Amniotic stem cell (primary cell): ENCODE measurements at regions not wholly inside any gene's neighbourhood (a gene's known extent, or its start where the extent isn't known, plus 50 kb on each side); places are given as distances from the start of the nearest gene placed in this dataset.

ENCODE experiments used
- DNase-seq: peaks from one replicate; lab custom pipeline; 2025; lab: John Stamatoyannopoulos, UW

- DNase-seq, result peak; percentile 84
Measured at GRCh38 chr9:108551030-108551841, 304.6 kb downstream of the ACTL7B start.

GRCh38 chr9:108550106-108550505, 305.7 kb downstream of the ACTL7B start:
- no peak for DNase-seq

DNA sequence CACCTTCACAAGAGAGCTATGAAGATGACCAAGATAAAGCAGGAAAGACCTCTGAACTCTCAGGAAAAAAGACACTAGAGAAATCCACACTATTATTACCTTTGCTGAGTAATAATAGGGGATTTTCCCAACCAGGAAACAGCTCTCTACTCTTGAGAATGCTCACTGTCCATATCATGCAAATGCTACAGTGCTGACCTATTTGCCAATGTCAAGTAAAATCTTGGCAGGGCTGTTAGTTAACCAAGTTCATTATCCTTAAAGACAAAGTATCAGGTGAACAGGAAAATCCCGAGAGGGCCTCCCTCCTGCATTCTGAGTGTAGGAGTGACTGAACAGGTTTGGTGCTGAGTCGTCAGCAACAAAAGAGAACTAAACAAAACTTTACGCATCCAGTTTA, 306.6 kb downstream of the ACTL7B start:
- no peak for DNase-seq

DNA sequence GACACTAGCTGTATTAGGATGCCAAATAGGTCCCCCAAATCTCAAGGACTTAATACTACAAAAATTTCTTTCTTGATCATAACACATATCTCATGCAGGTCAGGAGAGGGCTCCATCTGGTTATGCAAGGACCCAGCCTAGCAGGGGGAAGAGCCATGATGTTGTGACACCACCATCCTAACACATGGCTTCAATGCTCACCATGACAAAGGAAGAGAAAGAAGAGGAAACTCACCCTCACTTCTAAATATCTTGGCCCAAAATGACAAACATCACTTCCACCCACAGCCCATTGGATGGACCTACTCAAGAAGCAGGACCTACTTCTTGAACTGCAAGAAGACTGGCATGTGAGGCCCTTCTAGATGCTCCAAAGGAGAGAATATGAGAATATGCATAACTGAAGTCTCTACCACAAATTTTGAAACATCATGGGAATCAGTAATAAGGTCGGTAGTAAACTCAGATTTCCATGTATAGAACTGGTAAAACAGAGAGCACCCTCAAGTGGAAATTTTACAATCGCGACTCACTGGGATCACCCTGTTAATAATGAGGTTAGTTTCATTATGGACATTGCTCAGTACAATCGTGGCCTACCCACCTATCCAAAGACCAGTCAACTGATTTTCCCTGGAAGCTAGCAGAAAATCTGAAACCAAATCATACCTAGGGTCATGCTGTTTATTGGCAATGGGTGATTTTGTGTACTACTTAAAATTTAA, 308.2 kb downstream of the ACTL7B start:
- no peak for DNase-seq

DNA sequence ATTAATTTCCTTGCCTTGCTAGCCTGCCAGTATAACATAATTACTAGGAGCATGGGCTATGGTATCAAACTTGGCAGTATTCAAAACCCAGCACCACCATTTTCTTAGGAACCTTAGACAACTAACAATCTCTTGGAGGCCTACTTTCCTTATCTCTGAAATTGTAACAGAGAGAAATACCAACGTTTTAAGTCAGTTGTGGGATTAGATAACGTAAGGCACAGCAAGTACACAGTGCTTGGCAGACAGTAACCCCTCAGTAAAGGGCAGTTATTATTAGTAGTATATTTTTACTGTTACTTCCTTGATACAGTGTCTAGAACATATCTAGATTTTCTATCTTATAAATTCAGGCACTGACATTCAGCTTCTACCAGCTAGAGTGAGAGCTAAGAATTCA, 309.6 kb downstream of the ACTL7B start:
- DNase-seq, result no peak

GRCh38 chr9:108545436-108545835, 310.4 kb downstream of the ACTL7B start:
- no peak for DNase-seq

DNA sequence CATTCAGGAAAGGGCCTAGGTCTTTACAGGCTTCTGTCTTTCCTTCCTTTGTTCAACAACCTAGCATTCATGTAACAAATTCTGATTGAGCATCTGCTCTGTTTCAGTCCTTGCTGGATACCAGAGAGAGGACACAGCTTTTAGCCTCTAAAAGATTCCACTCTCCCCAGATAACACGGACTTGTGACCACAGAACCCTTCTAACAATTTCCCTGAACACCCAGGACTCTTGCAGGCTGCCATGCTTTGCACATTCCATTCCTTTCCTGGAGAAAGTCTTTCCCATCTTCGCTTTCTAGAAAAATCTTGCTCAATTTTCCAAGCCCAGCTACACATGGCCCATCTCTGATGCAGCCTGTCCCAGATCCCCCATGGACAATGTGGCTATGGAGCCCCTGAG, 310.9 kb downstream of the ACTL7B start:
- DNase-seq, result no peak

DNA sequence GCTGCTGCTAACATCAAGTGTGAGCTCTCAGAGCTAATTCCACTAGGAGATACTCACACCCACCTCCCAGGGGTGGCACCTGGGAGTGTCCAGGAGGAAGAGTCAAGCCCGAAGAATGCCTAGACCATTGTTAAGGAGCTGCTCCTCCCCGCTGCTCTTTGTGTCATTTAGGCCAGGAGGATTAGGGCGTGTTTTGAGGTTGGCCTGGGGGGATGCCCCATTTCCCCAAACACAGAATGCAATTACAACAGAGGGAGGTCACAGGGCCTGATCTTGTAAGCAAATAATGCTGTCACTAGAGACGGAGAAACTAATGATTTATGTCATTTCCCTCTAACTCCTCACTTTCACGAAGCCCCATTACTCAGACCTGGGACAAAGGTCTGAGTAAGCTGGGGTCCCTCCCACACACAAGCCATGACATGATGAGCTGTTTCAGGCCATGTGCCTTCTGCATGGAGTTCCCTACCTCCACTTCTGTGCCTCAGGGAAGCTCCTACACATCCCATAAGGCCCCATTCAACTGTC, 312.5 kb downstream of the ACTL7B start:
- no peak for DNase-seq

GRCh38 chr9:108537756-108538155, 318.0 kb downstream of the ACTL7B start:
- DNase-seq, result no peak

- DNase-seq, result no peak
Measured at GRCh38 chr9:108536836-108537601, 318.8 kb downstream of the ACTL7B start.

DNA sequence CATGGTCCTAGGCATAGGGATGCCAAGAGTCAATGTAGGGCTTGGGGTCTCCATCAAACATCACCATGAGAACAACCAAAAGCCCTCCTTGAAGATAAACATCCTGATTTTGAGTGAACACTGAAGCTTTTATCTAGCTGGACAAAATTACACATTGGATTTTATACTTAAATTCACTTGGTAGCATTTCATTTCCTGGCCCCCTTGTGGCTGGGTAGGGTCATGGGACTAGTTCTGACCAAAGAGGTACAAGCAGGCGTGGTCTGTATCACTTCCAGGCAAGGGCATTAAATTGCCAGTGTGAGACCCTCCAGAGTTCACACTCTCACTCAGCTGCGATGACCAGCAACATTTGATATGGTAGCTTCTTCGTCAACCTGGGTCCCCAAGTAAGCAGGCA, 320.3 kb downstream of the ACTL7B start:
- DNase-seq, result no peak

DNA sequence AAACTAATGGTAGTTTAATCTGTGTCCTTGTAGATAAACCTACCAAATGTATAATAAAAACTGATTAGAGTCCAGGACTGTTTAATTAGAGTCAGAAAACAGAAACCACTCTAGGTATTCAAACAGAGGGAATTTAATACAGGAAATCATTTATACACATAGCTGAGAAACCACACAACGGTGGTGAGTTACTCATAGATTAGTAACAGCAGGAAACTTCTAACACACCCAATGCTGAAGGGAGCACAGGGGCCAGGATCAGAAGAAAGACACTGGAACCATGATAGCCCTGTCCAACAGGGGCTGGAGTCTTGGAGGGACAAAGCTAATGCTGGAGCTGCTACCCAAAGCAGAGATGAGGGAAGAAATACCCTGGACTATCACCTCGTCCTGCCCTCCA, 321.0 kb downstream of the ACTL7B start:
- peak; percentile 33 for DNase-seq

DNA sequence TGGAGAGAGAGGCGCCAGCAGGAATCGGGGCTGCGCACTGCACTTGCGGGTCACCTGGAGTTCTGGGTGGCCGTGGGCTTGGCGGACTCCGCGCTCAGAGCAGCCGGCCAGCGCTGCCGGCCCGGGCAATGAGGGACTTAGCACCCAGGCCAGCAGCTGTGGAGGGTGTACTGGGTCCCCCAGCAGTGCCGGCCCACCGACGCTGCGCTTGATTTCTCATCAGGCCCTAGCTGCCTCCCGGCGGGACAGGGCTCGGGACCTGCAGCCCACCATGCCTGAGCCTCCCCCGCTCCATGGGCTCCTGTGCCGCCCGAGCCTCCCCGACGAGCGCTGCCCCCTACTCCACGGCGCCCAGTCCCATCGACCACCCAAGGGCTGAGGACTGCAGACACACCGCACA, 325.6 kb downstream of the ACTL7B start:
- no peak for DNase-seq

DNA sequence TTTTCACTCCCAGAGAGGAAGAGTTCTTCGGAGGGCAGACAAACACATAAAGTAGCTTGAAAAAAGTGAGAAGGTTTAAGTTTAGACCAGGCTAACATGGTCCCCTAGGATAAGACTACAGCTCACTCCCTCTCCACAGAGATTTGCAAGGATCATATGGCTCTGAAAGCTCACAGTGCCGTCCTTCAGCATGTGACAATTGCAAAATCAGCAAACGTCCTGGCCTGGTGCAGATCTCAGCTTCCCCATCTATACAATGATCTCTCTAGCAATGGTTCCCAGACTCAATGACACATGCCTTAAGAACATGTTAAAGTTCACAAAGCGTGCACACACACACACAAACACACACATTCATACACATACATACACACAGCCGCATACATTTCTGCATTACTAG, 327.6 kb downstream of the ACTL7B start:
- no peak for DNase-seq

GRCh38 chr9:108526518-108526917, 329.3 kb downstream of the ACTL7B start:
- DNase-seq, result no peak

GRCh38 chr9:108525186-108525585, 330.6 kb downstream of the ACTL7B start:
- no peak for DNase-seq

DNA sequence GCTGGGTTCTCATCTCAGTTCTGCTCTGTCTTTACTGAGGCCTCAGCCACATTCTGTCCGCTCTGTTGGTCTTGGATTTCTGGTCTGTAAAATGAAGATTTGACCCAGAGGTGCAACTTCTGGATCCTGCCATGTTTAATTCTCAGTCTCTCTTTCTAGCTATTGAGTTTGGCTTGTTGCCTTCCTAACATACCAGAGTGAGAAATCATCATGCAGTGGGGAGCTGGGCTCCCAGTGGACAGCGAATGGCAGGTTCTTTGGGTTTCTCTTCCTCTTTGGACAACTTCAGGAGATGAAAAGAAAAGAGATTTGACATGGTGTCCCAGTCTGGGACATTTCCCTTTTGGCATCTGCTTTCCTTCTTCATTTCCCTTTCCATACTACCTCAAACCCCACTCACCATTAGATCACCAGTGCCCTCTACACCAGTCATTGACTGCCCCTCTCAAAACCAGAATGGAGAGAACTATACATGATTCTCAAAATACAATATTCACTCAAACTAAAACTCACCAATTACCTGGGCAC, 334.7 kb downstream of the ACTL7B start:
- no peak for DNase-seq

- DNase-seq, result no peak
Measured at GRCh38 chr9:108519437-108519836, 336.3 kb downstream of the ACTL7B start.

DNA sequence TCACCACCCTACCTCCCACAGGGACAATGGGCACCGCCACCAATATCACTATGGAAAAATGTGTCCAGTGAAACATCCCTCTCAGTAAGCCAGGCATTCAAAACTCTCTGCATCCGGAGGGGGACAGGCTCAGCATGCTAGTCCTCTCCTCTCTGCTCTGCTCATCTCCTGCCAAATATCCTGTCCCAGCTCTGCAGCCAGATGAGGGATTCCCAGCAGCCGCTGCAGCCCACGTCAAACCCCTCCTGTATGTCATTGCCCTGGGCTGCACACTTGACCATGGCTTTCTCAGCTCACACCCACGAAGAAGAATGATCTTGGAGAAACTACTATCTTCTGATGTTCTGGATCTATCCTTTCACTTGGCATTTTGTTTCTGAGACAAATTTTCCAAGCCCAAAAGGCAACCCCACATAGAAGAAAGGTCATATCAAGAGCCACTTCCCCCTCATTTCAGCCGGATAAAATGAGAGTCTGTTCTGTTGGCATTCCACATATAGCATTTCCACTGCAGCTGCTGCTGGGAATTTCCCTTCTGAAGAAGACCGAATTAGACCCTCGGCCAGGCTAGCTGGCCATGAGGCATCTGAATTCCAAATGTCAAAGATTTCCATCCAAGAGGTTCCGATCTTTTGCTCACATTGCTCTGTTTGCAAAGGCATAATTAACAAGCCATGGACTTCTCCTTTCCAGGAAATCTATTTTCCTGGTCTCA, 338.0 kb downstream of the ACTL7B start:
- no peak for DNase-seq

GRCh38 chr9:108516391-108516790, 339.4 kb downstream of the ACTL7B start:
- DNase-seq, result no peak

DNA sequence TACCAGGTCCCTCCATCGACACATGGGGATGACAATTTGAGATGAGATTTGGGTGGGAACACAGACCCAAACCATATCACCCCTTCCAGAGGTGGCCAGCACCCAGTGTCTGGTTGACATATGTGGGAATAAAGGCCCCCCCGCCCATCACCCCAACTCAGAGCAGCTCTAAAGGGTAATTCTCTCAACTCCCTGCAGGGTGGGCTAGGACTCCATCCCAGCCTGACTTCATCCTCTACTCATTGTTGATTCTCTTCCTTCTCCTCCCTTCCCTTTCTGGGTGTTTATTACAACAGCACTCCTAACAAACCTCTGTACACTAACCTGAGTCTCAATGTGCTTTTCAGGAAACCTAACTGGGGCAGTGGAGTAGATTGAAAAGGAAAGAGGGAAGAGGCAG, 339.9 kb downstream of the ACTL7B start:
- DNase-seq, result no peak
